GM18867 (cell line): ENCODE measurements at regions not wholly inside any gene's neighbourhood (a gene's known extent, or its start where the extent isn't known, plus 50 kb on each side); places are given as distances from the start of the nearest gene placed in this dataset.
"Not testable (repeated sequence)": the region's sequence is repeated elsewhere in the genome, so short reads cannot be mapped to it uniquely, and the experiment has no call there.

Experiments used
- ATAC-seq: cut with Tn5 transposase; IDR thresholded peaks from one replicate; pipeline ENCODE4 v1.9.1; 2021; ENCODE audit warnings: mild to moderate bottlenecking, moderate library complexity; ENCODE audit not compliant: unreplicated experiment

DNA sequence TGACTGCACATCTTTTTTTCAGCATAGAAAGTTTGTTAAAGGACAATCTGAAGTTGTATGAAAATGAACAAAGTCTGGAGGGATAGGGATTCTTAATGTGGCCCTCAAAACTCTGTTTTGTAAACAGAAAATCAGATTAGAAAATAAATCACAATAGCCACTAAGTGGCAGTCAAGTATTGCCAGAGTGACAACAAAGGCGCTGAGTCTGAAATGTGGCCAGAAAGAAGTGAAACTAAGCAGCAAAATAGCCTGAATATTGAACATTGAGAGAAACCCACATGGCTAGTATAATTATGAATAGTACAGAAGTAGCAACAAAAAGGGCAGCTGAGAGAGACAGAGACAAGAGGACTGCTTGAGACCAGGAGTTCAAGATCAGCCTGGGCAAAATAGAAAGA lies 81.1 kb upstream of the CT45A1 start:
- peak; percentile 71 for ATAC-seq

DNA sequence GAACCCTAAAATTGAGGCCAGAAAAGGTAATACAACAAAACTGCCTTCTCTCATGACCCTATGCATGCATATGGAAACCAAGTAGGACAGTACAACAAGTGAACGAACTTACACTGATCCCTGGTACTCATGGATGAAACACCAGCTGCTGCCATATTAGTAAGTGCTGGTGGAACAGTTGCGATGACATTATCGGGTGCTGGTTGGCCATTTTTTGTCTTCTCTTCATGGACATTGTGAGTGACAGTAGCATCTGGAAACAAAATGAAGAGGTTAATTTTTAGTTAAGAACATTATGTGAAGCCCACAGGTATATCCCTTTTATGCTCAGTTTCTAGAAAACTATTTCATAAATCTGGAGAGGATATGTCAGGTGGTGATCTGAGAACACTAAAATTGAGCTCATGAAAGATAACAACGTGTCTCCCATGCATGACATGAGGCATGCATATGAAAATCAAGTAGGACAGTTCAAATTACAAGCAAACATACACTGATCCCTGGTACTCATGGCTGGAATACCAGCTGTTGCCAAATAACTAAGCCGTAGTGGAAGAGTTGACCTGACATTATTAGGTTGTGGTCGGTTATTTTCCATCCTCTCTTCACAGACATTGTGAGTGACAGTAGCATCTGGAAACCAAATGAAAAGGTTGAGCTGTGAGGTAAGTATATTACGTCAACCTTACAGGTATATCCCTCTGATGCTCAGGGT lies 74.2 kb upstream of the CT45A1 start:
- no peak for ATAC-seq

DNA sequence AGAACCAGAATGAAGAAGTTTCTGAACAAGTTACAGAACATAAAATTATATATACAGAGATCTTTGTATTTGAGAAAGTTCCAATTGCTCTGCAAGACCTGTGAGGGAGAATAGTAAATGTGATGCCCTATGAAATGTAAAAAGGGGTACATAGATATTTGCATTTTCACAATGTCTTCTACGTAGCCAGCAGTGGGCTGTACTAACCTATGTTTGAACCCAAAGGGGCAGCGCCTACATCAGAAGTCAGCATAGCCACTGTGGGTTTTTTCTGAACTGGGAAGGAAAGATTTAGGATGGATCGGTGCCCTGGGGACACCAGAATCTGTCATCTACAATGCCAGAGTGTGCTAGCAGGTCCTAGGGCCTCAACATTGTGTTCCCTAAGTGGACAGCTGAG lies 69.5 kb upstream of the CT45A1 start:
- ATAC-seq: no peak

DNA sequence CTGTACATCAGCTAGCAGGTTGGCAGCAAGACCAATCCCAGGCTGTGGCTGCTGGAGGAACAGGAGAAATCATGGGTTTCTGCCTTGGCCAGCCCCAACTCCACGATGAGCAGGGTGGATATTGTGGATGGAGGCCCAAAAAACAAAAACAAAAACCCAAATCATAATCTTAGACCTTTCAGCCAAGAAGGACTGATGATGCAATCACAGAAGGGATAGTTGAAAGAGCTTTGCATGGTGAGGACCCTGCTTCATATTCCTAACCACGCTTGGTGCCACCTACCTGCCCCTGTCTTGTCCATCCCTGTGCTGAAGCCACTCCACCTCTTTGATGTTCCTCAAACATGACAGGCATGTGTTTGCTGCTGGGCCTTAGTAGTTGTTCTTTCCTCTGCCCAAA lies 68.8 kb upstream of the CT45A1 start:
- ATAC-seq: no peak

DNA sequence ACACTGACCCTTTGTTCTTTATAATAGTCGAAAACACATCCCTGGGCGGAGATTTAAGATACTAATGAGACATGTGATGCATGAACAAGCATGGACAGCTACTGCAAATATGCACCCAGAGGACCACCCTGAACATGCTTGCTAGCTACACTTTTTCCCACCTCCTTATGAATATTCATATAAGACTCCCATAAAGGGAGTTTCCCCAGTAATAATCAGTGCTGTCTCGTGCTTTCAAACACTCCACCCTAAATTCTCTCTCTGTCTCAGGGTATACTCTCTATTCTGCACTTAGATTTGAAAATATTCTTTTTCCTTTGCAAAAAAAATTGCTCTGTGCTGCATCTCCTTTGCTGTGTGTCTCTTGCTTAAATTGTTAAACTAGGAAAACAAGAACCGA lies 64.4 kb upstream of the CT45A1 start:
- ATAC-seq: no peak

DNA sequence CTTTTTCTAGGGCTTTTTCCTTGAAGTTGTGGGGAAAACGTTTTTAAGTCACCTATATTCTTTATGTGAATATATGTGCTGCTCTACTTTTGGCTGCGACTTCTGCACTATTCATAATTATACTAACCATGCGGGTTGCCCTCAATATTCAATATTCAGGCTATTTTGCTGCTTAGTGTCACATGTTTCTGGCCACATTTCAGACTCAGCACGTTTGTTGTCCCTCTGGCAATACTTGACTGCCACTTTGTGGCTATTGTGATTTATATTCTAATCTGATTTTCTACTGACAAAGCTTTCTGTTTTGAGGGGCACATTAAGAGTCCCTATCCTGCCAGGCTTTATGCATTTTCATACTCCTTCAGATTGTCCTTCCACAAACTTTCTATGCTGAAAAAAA lies 63.9 kb upstream of the CT45A1 start:
- ATAC-seq: no peak

- peak; percentile 34 for ATAC-seq
Observed at GRCh38 chrX:135651647-135652295, 61.7 kb upstream of the CT45A1 start.

DNA sequence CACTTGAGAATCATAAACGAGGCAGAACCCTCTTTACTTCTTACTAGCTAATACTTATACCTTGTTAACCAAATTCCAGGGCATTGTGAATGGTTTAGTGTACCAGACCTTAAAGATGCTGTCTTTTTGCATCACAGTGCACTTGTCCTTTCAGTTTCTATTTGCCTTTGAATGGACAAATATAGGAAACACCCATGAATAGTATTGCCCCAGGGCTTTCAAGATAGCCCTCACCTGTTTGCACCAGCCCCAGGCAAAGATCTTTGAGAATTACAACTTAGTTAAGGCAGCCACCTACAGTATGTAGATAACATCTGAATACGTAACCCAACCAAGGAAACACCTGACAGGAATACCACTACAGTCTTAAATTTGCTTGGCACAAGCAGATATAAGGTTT lies 60.8 kb upstream of the CT45A1 start:
- peak; percentile 61 for ATAC-seq

GRCh38 chrX:135657952-135658654 lies 55.3 kb upstream of the CT45A1 start:
- not testable (repeated sequence) for ATAC-seq
